GM06990 (cell line): ENCODE measurements at regions not wholly inside any gene's neighbourhood (a gene's known extent, or its start where the extent isn't known, plus 50 kb on each side); places are given as distances from the start of the nearest gene placed in this dataset.
"Not testable (repeated sequence)": the region's sequence is repeated elsewhere in the genome, so short reads cannot be mapped to it uniquely, and the experiment has no call there.

ENCODE experiments used
- DNase-seq: peaks from one replicate; pipeline ENCODE4 v3.0.0-alpha.2; 2011; ENCODE audit not compliant: insufficient read length; ENCODE audit errors: extremely low read depth
- H3K27me3 ChIP-seq: replicated peaks from 2 replicates; pipeline ENCODE4 v1.6.0; 2011; ENCODE audit warnings: low read length; ENCODE audit not compliant: control insufficient read depth, insufficient read depth
- H3K36me3 ChIP-seq: 2 replicates; pipeline ENCODE4 v1.5.1; 2011; ENCODE audit warnings: low read length; ENCODE audit not compliant: control insufficient read depth, insufficient read depth
- H3K4me3 ChIP-seq: replicated peaks from 2 replicates; pipeline ENCODE4 v1.5.1; 2011; ENCODE audit warnings: low read depth, mild to moderate bottlenecking, control low read depth, low read length
- TF ChIP-seq, protein P1 (sequence below): IDR thresholded peaks from 2 replicates; pipeline ENCODE4 v1.5.1; 2011; ENCODE audit warnings: low read length, control low read depth, mild to moderate bottlenecking, inconsistent platforms; ENCODE audit not compliant: insufficient read depth, poor library complexity, severe bottlenecking

DNA sequence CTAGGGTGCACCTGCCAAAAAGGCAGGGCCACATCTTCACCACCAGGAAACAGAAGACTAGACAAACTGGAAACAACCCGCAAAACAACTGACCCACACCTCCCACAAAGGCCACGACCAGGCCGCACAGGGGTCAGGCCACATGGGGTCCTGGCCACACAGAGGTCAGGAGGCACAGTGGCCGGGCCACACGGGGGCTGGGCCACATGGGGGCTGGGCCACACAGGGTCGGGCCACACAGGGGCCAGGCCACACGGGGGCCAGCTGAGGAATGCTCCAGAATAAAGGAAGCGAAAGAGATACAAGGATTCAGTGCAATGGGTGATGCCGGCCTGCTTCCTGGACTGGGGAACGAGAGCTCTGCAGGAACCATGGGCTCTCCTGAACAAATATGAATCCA, 91.6 kb downstream of the OLFM1 start:
- Histone ChIP-seq H3K27me3 (no peaks in the 10 kb centered on the region; the same call in none of the 2 replicates), H3K36me3 (no peaks in the 10 kb centered on the region), H3K4me3 (no peak overlapping the region)
- TF ChIP-seq, protein P1, sequence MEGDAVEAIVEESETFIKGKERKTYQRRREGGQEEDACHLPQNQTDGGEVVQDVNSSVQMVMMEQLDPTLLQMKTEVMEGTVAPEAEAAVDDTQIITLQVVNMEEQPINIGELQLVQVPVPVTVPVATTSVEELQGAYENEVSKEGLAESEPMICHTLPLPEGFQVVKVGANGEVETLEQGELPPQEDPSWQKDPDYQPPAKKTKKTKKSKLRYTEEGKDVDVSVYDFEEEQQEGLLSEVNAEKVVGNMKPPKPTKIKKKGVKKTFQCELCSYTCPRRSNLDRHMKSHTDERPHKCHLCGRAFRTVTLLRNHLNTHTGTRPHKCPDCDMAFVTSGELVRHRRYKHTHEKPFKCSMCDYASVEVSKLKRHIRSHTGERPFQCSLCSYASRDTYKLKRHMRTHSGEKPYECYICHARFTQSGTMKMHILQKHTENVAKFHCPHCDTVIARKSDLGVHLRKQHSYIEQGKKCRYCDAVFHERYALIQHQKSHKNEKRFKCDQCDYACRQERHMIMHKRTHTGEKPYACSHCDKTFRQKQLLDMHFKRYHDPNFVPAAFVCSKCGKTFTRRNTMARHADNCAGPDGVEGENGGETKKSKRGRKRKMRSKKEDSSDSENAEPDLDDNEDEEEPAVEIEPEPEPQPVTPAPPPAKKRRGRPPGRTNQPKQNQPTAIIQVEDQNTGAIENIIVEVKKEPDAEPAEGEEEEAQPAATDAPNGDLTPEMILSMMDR = no peak
- DNase-seq = no peak

DNA sequence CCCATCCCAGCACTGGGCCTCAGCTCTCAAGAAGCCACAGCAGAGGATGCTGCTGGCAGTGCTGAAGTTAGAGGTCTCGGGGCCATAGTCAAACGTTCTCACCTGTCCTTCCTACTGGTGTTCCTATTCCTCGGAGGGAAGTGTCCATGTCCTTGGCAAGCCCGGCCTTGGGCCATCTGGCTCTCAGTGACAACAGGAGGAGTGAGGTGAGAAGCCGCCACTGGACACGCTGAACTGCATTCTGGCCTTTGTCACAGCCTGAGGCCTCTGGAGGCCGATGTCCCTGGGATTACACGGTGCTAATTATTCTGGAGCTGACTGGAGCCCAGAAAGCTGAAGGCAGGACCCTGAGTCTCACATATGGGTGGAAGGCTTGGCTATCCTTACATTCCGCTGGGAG, 92.5 kb downstream of the OLFM1 start:
- Histone ChIP-seq H3K36me3 (no peaks in the 10 kb centered on the region), H3K27me3 (no peaks in the 10 kb centered on the region; the same call in 1 of the 2 replicates), H3K4me3 (no peak overlapping the region)
- TF ChIP-seq, protein P1 = no peak
- no peak for DNase-seq

DNA sequence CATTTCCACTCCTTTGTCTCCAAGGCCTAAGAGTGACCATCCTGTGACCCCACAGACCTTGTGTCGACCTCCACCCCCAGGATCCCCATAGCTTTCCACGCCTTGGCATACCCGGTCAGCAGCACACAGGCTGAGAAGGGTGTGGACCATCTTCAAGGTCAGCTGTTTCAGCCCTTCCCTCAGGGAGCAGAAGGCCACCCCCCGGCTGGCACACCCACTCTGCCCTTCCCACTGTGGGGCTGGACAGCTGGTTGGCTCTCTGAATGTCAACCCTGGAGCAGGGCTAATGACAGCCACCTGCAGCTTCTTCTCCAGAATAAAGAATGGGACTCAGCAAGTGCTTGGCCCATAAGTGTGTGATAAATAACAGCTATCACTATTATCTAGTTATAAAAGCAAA, 93.1 kb downstream of the OLFM1 start:
- no peaks in the 10 kb centered on the region for H3K36me3 ChIP-seq
- no peak for DNase-seq
- TF ChIP-seq, protein P1 = no peak
- H3K4me3 ChIP-seq = no peak overlapping the region
- no peaks in the 10 kb centered on the region; the same call in 1 of the 2 replicates for H3K27me3 ChIP-seq

DNA sequence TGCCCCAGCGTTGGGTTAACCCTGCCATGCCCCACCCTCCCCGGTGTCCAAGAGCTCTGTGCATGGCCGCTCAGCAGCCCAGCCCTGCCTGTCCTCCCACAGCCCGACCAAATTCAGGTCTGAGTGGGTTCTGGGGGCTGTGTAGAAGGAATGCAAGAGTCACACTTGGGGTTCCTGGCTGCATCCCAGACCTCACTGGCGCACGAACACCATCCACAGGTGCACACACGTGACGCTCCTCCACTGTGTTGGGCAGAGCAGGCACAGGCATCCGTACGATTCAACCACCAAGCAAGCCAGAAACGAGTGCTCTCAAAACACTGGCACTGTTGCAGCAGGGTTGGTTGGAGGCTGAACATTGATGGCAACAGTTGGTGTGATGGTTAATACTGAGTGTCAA, 93.9 kb downstream of the OLFM1 start:
- no peak overlapping the region for H3K4me3 ChIP-seq
- H3K36me3 ChIP-seq = no peaks in the 10 kb centered on the region
- no peak for DNase-seq
- TF ChIP-seq, protein P1 = no peak
- H3K27me3 ChIP-seq = no peaks in the 10 kb centered on the region; the same call in 1 of the 2 replicates

DNA sequence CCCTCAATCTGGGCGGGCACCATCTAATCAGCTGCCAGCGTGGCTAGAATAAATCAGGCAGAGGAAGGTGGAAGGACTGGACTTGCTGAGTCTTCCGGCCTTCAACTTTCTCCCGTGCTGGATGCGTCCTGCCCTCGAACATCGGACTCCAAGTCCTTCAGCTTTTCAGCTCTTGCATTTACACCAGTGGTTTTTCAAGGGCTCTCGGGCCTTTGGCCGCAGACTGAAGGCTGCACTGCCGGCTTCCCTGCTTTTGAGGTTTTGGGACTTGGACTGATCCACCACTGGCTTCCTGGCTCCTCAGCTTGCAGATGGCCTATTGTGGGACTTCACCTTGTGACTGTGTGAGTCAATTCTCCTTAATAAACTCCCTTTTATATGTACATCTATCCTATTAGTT, 94.4 kb downstream of the OLFM1 start:
- H3K36me3 ChIP-seq, H3K27me3 ChIP-seq, DNase-seq, H3K4me3 ChIP-seq: not testable (repeated sequence)

DNA sequence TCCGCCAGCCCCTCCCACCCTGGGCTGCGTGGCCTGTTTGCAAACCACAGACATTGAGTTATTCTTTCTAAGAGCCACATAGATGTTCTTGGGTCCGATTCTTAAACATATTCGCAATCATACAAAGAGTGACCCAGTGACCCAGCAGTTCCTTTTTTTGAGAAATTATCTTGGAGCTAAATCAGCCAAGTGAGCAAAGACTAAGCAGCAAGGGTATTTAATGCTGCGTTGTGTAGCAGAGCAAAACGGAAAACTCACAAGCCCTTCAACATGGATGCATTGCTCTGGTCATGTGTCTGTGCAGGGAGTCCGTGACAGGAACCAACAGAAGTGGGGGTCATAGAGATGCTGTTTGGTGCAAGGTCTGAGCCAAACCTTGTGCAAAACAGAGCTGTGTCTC, 95.6 kb downstream of the OLFM1 start:
- Histone ChIP-seq H3K4me3 (no peak overlapping the region), H3K27me3 (no peaks in the 10 kb centered on the region; the same call in 1 of the 2 replicates), H3K36me3 (no peaks in the 10 kb centered on the region)
- TF ChIP-seq, protein P1 = no peak
- DNase-seq = no peak
